ENCODE measurements at regions not wholly inside any gene's neighbourhood (a gene's known extent, or its start where the extent isn't known, plus 50 kb on each side); places are given as distances from the start of the nearest gene placed in this dataset.
"Not testable (repeated sequence)": the region's sequence is repeated elsewhere in the genome, so short reads cannot be mapped to it uniquely, and the experiment has no call there.

DNA sequence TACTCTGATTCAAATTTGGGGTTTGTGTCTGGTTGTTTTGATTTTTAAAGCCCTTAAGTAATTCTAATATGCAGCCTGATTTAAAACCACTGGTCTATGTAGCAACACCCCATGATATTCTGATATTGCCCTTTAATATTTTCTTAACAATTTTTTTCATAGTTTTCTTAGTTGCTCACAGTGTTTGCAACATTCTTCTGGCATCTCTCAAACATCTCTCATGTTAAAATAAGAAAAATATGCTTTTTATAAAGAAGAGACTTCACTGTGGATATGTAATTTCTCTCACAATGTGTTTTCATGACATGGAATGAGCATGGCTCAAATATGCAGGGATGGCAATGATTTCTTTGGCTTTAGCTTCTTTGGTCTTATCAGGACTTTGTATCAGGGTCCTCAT lies 183.7 kb downstream of the TAF11L14 start:
- intact Hi-C loops (cut with micrococcal nuclease), result no loop called here

DNA sequence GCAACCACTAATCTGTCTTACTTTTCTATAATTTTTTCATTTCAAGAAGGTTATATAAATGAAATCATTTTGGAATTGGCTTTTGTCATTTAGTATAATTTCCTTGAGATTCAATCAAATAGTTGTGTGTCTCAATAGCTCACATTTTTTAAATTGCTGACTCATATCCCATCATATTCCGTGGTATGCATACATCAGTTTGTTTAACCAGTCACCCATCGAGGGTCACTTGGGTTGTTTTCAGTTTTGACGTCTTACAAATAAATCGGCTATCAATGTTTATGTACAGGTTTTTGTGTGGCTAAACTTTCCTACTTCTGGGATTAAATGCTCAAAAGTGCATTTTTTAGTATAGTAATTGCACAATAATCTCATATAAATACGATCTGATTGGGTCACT lies 185.5 kb downstream of the TAF11L14 start:
- intact Hi-C loops (cut with micrococcal nuclease), result no loop called here

DNA sequence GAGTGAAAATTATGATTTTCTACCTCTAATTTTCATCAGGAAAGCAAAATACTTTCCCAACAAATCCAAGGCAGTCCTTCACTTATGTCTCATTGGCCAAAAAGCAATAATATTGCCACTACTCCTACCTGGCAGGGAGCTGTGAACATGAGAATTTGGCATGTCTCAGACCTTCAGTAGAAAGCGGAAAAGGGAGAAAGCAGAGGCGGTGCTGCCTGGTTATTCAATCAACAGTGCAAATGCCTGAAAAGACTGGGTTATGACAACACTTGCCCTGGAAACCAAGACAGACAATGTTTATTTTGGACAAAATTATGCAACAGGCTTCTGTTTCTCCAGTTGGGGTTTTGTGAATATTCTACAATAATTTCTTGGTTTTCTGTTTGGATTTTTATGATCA lies 194.4 kb downstream of the TAF11L14 start:
- intact Hi-C loops (cut with micrococcal nuclease), result no loop called here

DNA sequence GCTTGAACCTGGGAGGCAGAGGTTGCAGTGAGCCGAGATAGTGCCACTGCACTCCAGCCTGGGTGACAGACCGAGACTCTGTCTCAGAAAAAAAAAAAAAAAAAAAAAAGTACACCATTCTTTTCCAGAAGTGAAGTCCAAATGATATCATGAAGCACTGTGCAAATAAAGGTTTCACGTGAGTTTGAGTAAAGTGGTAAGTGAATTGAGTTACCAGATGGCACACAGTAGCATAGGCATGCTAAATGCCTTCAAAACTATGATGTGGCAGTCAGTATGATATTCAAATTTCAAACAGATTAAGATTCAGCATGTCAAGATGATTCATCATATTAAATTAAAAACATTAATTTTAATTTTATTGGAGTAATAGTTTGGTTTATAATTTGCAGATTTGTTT lies 195.2 kb downstream of the TAF11L14 start:
- intact Hi-C loops (cut with micrococcal nuclease), result no loop called here

DNA sequence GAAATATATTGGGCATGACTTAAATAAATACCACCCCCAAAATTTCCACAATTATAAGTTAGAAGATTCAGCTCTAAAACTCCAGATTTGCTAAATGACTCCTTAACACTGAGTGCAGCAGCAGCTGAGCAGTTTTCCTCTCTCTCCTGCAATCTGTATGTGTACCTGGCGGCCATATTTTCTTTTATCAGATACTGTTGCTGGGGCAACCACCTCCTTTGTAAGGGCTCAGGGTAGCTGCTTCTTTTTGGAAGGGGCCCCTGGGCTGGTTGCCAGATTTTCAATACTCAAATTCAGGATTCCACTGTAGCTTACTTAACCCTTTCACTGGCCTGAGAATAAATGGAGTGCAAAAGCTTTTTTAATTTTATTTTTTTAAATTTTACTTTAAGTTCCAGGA lies 197.0 kb downstream of the TAF11L14 start:
- intact Hi-C loops (cut with micrococcal nuclease), result no loop called here

DNA sequence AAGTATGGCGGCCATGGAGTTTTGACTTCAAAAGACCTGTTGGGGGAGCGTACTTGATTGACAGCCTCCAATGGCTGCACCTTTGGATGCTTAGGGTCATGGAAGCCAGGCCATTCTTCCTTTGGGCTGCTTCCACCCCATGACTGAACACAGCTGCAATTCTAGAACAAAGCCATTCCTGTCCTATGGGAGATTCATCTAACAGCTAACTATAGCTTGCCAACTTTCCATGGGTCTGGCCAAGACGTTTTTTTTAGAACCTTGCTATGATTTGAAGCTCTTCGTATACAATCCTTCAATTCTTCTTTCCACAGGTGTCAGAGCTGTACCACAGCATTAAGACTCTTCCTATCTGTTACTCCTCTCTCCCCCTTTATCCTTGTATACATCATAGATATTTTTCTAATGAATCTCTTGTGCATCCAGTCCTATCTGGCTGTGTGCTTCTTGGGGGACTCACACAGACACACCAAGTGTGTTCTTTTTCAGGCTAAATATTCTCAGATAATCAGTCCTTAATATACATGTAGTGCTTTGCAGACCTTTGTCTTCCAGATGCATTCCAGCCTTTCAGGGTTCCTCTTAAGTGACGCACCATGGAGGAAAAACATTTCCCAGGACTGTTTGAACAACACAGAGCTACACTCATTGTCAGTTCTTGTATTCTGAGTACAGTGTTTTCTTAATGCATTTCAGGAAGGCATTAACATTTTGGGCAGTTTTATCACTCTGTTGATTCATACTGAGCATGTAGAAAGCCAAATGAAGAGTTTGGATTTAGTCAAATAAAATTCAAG lies 198.9 kb downstream of the TAF11L14 start:
- intact Hi-C loops (cut with micrococcal nuclease), result no loop called here

DNA sequence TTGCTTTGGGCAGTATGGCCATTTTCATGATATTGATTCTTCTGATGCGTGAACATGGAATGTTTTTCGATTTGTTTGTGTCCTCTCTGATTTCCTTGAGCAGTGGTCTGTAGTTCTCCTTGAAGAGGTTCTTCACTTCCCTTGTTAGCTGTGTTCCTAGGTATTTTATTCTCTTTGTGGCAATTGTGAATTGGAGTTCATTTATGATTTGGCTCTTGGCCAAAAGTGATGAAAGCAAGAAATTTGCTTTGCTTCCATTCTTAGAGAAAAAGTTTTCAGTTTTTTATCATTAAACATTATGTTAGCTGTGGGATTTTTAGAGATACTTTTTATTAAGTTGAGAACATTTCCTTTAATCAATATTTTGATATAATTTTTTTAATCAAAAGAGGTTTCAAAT lies 203.5 kb downstream of the TAF11L14 start:
- intact Hi-C loops (cut with micrococcal nuclease), result no loop called here

DNA sequence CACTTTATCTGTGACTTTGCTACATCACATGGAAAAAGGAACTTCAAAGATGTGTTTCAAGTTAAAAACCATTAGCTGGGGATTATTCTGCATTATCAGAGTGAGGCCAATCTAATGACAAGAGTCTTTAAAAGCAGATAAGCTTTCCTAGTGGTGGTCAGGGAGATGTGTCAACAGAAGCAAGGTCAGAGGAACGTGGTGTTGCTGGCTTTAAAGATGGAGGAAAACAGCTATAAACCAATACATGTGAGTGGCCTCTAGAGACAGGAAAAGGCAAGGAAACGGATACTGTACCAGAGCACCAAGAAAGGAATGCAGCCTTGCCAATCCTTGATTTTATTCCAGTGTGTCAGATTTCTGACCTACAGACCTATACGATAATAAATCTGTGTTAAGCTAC lies 204.2 kb downstream of the TAF11L14 start:
- intact Hi-C loops (cut with micrococcal nuclease), result no loop called here

DNA sequence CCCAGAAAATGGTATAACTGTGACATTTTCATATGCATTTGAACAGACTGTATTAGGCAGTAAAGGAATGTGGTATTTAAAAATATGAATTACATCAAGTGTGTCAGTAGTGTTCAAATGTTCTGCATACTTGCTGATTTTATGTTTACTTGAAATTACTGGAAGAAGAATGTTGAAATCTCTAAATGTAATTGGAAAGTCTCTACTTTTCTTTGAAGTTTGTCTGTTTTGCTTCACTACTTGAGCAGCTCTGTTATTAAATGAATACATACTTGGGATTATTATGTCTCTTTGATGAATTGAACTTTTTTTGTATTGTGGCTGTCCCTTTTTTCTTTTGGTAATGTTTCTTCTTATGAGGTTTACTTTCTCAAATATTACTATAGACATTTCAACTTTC lies 205.6 kb downstream of the TAF11L14 start:
- intact Hi-C loops (cut with micrococcal nuclease), result no loop called here

DNA sequence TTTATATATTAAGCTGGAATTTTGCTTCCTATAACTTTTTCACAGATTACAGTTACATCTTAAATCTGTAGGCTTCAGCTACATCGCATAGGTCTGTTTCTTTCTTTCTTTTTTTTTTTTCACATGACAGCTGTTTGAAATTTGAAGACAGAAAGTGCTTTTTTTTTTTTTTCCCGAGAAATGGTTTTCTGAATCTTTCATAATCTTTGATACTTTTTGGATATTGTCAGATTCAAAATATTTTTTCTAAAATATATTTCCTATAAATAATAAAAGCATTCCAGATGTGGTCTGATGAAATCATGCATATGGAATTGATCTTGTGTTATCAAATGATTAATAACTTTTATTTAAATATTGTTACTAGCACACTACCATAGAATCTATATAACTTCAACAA lies 212.2 kb downstream of the TAF11L14 start:
- intact Hi-C loops (cut with micrococcal nuclease), result no loop called here

DNA sequence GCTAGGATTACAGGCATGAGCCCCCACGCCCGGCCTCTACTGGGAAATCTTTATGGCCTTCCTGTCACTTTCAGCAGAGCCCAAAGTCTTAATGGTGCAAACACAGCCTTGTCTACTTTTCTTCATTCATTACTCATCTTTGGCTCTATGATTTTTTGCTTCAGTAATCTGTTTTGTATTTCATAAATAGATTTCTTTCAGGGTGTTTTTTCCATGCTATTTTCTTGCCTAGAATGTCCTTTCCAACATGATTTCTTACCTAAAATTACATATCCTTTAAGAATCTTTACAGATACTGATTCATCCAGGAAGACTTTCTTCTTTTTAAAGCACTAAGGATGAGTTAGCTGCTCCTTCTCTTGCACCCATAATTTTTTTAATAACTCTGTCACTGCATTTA lies 213.0 kb downstream of the TAF11L14 start:
- intact Hi-C loops (cut with micrococcal nuclease), result no loop called here

DNA sequence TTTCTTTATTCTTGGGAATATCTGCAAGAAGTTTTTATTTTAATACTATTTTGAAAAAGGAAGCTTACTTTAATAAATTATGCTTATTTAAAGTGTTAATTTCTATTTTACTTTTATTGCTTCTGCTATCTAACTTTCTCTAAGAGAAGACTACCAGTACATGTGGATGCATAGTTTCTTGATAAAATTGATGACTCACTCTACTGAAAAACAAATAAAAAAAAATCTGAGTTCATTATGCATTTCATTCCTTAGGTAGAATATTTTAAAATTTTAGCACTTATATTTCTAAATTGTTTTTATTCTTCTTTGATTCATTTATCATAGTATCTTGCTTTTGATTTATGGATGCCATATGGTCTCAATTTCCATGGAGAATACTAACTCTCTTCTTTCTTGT lies 217.9 kb downstream of the TAF11L14 start:
- intact Hi-C loops (cut with micrococcal nuclease), result no loop called here

DNA sequence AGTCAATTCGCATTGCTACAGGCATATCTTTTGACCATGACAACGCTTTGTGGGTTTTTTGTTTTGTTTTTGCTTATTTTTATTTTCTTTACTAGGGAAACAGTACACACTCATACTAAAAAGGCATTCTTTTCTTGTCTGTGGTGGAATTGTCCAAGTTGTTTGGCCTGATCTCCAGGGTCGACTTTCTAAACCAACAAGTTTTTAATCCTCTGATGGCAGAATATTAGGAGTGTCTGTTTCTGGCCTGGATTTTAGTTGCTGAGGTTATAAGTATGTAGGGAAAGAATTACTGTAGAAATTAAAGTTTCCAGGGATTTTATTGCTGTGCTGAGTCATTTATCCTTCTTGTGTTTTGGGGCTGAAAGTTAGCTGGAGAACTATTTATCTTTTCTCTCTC lies 218.5 kb downstream of the TAF11L14 start:
- intact Hi-C loops (cut with micrococcal nuclease), result no loop called here

DNA sequence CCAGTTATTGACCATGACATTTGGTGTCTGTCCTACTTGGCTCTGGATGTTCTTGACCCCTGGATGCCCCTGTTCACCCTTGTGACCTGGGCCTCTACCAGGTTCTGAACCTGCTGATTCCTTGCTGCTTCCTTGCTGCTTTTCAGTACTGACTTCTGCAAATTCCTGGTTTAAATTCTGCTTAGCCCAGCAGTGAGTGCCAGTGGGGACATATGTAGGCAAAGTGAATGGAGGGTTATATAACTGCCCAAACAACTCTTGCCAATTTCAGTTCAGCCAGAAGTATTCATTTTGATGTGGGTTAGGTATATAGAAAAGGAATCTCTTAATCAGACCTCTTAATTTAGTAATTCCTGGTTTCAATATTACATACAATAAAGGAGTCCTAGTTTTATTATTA lies 220.6 kb downstream of the TAF11L14 start:
- intact Hi-C loops (cut with micrococcal nuclease), result no loop called here

DNA sequence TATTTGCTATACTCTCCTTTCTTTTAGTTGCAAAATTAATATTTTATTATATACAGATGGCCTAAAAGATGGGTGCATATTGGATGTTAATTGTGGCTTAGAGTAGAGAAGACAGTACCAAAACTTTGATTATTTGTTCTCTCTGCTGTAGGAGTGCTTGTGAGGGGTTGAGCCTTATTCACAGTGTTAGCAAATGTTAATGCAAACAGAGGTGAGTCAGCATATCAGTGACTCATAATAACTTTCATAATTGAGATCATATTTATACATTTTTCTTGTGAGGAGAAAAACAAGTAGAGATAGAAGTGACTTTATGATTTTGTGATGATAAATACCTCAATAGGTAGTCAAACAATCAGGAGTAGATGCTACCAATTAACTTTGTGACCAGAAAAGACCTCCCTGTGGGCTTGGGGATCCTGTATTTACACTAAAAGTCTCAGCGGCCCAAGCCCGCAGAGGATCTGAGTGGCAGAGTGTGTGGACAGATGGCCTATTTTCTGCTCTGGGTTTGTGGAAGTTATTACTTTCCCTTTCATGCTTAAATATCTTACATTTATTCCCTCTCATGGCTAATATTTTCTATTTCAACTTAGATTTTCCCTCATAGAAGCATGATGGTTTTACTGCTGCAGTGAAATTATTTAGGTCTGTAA lies 226.5 kb downstream of the TAF11L14 start:
- intact Hi-C loops (cut with micrococcal nuclease), result no loop called here

DNA sequence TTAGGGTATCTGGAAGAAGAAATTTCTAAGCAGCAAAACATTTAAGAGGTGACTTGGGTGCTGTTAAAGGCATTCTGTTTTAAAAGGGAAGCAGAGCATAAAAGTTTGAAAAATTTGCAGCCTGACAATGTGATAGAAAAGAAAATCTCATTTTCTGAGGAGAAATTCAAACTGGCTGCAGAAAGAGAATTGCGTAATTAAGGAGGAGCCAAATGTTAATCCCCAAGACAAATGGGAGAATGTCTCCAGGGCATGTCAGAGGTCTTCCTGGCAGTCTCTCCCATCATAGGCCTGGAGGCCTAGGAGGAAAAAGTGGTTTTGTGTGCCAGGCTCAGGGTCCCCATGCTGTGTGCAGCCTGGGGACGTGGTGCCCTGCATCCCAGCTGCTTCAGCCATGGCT lies 230.6 kb downstream of the TAF11L14 start:
- intact Hi-C loops (cut with micrococcal nuclease), result not testable (repeated sequence)

DNA sequence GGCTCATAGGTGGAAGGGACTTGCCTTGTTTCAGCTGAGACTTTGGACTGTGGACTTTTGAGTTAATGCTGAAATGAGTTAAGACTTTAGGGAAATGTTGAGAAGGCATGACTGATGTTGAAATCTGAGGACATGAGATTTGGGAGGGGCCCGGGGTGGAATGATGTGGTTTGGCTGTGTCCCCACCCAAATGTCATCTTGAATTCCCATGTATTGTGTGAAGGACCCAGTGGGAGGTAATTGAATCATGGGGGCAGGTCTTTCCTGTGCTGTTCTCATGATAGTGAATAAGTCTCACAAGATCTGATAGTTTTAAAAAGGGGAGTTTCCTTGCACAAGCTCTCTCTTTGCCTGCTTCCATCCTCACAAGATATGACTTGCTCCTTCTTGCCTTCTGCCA lies 231.7 kb downstream of the TAF11L14 start:
- intact Hi-C loops (cut with micrococcal nuclease), result not testable (repeated sequence)

DNA sequence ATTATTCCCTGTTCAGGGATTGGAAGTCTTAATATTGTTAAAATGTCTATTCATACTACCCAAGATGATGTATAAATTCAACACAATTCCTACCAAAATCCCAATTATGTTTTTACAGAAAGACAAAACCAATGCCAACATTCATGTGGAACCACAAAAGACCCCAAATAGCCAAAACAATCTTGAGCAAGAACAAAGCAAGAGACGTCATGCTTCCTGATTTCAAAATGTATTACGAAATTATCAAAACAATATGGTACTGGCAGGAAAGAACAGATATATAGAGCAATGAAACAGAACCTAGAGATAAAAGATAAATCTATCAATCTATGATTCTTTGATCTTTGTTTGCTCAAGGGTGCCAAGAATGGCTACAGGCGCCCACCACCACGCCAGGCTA lies 237.9 kb downstream of the TAF11L14 start:
- intact Hi-C loops (cut with micrococcal nuclease), result no loop called here

DNA sequence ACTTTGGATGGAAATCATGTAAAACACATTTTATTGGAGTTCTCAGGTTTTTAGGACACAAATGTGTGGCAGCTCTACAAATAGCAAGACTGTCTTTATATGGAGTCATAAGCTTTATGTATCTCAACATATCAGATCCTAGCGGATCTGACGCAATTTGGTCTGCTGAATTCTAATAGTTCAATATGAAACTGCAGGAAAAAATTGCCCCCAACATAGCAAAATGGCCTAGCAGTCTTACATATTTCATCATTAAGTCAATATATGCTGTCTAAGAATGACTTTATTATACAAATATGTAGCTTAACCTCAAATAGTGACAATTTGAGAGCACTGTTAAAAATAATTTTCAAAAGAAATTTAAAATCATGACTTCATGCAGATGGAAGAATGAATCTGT lies 244.3 kb downstream of the TAF11L14 start:
- intact Hi-C loops (cut with micrococcal nuclease), result no loop called here

DNA sequence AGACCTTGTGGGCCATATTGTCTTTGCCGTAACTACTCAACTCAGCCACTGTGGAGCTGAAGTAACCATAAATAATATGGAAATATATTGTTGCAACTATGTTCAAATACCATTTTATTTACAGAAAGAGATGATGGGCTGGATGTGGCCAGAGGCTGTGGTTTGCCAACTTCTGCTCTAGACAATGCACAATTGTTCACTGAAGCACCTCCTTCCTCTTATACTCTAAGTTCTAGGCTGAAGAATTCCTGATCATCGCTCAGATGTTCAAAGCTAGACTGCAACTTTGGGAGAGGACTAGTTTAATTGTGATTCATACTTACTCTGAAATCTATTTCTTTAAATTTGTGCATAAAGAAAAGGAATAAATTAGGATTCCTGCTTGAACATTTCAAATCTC lies 245.0 kb downstream of the TAF11L14 start:
- intact Hi-C loops (cut with micrococcal nuclease), result no loop called here

DNA sequence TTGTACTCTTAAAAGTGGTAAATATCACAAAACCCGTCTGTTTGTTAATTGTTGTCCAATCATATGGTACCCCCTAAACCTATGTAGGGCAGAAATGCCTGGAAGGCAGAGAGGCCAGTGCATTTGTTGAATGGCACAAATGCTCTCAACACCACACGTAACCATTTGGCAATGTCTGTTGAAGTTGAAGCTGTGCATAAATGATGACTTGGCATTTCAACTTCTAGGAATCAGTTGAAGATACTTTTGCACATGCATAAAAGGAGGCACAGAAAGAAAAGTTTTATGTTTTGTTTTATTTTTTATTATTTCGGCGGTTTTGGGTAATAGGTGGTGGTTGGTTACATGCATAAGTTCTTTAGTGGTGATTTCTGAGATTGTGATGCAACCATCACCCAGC lies 246.6 kb downstream of the TAF11L14 start:
- intact Hi-C loops (cut with micrococcal nuclease), result no loop called here

DNA sequence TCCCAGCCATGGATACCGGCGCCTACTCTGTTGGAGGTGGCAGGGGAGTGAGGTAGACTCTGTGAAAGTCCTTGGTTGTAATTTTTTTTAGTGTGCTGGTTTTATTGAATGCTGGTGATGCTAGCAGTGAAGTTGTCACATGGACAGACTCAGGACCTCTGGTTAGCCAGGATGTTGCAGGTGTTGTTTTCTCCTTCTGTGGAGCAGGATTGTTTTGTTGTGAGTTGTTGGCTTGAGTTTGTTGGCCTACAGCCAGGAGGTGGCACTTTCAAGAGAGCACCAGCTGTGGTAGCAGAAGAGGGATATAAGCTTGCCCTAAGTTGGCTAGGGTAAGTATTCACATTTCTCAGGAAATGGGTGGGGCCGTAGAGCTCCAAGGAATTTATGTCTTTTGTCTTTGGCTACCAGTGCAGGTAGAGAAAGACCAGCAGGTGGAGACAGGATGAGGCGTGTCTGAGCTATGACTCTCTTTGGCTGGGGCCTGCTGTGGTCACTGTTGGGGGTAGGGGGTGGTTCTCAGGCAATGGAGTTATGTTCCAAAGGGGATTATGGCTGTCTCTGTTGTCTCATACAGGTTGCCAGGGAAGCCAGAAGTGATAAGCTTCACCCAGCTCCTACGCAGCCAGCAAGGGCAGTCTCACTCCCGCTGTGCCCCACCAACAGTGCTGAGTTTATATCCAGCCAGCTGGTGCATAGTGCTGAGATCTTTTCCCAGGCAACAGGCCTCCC lies 248.7 kb downstream of the TAF11L14 start:
- intact Hi-C loops (cut with micrococcal nuclease), result no loop called here

DNA sequence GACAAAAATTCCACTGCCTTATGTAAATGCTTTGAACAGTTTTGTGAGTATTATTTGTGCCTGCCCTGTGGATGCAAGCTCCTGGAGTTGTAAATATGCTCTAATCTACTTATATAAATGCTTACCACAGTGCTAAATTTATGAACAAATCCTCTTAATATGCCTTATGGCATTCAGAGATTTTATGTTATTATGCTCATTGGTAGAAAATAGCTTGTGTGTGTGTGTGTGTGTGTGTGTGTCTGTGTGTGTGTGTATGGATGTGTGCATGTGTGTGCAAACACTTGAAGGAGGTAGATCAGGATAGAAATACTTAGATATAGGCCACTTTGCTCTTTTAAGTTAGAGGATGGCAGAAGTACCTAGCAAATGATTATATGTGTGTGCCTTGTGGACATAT lies 253.9 kb downstream of the TAF11L14 start:
- intact Hi-C loops (cut with micrococcal nuclease), result no loop called here
